ENCODE measurements at regions not wholly inside any gene's neighbourhood (a gene's known extent, or its start where the extent isn't known, plus 50 kb on each side); places are given as distances from the start of the nearest gene placed in this dataset.

- TF ChIP-seq CTCF (IDR thresholded peaks at IDR 0.05; ENCODE audit: low read depth, low read length) (no peak), POLR2A (IDR thresholded peaks at IDR 0.05; ENCODE audit: extremely low read depth, insufficient read length) (no peak)
Observed at GRCh38 chr12:103139876-103140275, 182.4 kb downstream of the ASCL1 start.

Data from NB4 (cell line).